Left lung (tissue), 4 donors: ENCODE measurements at regions not wholly inside any gene's neighbourhood (a gene's known extent, or its start where the extent isn't known, plus 50 kb on each side); places are given as distances from the start of the nearest gene placed in this dataset.

Experiments
- ATAC-seq: fragments of 200-7000 bp; cut with Tn5 transposase; one replicate; pipeline ENCODE4 v1.9.1; 2020; ENCODE audit warnings: moderate library complexity
- DNase-seq, 4 donors: peaks; one replicate each; pipeline ENCODE4 v3.0.0-alpha.2; 2013 to 2020
- H3K27ac ChIP-seq, 2 donors: fragments of 200-600 bp; sonication (generic) in 1 of 2; one replicate each; pipeline versions ENCODE4 v1.5.0 to v1.8.0; 2020 to 2021
- H3K27me3 ChIP-seq, 2 donors: fragments of 200-600 bp; sonication (generic) in 1 of 2; one replicate each; pipeline versions ENCODE4 v1.5.0 to v1.8.0; 2020 to 2021
- H3K36me3 ChIP-seq, 2 donors: fragments of 200-600 bp; sonication (generic) in 1 of 2; one replicate each; pipeline versions ENCODE4 v1.5.0 to v1.8.0; 2020 to 2021
- H3K4me1 ChIP-seq, 2 donors: fragments of 200-600 bp; one replicate each; pipeline ENCODE4 v1.8.0; 2021
- H3K4me3 ChIP-seq, 2 donors: fragments of 200-600 bp; sonication (generic) in 1 of 2; one replicate each; pipeline versions ENCODE4 v1.5.0 to v1.8.0; 2020 to 2021; ENCODE audit warnings: mild to moderate bottlenecking in 1 of 2
- H3K9me3 ChIP-seq, 2 donors: fragments of 200-600 bp; sonication (generic) in 1 of 2; one replicate each; pipeline versions ENCODE4 v1.5.0 to v1.8.0; 2020 to 2021
- intact Hi-C, 2 donors: fragments of 100-400 bp; cut with DNase I; formaldehyde crosslinking; loops; one replicate each; pipeline versions ENCODE4 v1.11.2 to v1.14.2; 2022
- TF ChIP-seq, protein P1 (sequence below), 2 donors: fragments of 200-600 bp; sonication (generic) in 1 of 2; IDR thresholded peaks; one replicate each; pipeline versions ENCODE4 v1.5.0 to v1.8.0; 2021; ENCODE audit warnings: antibody characterized with exemption in 2 of 2
- donor health status: DM: no; HTN: yes; CAD: no.
- donor health status: DM: no; HTN: no; CAD: no.

DNA sequence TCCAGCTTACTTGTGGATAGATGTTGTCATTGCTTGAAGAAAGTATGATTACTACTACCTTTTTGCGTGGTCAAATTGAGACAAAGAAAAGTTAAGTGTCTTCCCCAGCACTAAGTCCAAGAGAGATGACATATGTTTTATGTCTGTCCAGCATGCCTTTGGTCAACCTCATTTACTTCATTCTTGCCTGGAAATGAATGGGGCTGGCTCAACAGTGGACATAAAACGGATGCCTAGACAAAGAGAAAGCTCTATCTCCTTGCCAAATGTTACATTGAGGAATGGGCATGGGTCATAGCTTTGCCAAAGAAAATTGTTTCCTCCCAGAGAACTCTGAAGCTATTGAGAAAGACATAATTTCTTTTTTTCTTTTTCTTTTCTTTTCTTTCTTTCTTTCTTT lies 82.4 kb upstream of the PLPPR4 start:
- Histone ChIP-seq H3K36me3 (no peaks in the 10 kb centered on the region), H3K9me3 (no peaks in the 10 kb centered on the region), H3K27ac (no peak overlapping the region), H3K4me1 (no peaks in the 10 kb centered on the region), H3K4me3 (no peak overlapping the region), H3K27me3 (no peaks in the 10 kb centered on the region)
- DNase-seq (peak in 2 of 4 donors; percentile 33 to 39), ATAC-seq (peak; percentile 21)
- TF ChIP-seq, protein P1, sequence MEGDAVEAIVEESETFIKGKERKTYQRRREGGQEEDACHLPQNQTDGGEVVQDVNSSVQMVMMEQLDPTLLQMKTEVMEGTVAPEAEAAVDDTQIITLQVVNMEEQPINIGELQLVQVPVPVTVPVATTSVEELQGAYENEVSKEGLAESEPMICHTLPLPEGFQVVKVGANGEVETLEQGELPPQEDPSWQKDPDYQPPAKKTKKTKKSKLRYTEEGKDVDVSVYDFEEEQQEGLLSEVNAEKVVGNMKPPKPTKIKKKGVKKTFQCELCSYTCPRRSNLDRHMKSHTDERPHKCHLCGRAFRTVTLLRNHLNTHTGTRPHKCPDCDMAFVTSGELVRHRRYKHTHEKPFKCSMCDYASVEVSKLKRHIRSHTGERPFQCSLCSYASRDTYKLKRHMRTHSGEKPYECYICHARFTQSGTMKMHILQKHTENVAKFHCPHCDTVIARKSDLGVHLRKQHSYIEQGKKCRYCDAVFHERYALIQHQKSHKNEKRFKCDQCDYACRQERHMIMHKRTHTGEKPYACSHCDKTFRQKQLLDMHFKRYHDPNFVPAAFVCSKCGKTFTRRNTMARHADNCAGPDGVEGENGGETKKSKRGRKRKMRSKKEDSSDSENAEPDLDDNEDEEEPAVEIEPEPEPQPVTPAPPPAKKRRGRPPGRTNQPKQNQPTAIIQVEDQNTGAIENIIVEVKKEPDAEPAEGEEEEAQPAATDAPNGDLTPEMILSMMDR (IDR thresholded peaks at IDR 0.05) = no peak
- intact Hi-C loops = loop anchor here in 1 of 2 donors (10.0 kb wide), 1 partner anchor 293 kb away; no protein-coding TSS in a partner anchor

DNA sequence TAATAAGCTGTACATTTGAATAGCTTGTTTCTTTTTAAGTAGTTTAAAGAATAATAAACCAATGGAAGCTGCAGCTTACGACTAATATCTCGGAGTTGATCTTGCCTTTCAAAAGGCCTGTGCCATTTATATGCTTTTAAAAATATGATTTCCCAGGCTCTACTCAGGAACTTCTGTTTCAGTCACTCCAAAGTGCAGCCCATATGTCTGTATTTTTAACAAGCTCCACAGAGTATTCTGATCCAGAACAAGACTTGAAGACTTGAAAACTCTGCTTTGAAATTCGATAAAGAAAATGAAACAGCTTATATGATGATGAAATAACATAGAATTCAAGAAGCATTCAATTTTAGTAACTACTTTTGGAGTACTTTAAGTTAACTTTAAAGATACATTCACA lies 79.1 kb upstream of the PLPPR4 start:
- no peaks in the 10 kb centered on the region for H3K36me3 ChIP-seq
- H3K27ac ChIP-seq = no peak overlapping the region
- intact Hi-C loops = loop anchor here in 1 of 2 donors (10.0 kb wide), 1 partner anchor 290 kb away; no protein-coding TSS in a partner anchor
- no peak overlapping the region for H3K4me3 ChIP-seq
- TF ChIP-seq, protein P1 (IDR thresholded peaks at IDR 0.05) = no peak
- ATAC-seq = no peak
- no peaks in the 10 kb centered on the region for H3K9me3 ChIP-seq
- no peak for DNase-seq
- H3K27me3 ChIP-seq = no peaks in the 10 kb centered on the region
- H3K4me1 ChIP-seq = no peaks in the 10 kb centered on the region

DNA sequence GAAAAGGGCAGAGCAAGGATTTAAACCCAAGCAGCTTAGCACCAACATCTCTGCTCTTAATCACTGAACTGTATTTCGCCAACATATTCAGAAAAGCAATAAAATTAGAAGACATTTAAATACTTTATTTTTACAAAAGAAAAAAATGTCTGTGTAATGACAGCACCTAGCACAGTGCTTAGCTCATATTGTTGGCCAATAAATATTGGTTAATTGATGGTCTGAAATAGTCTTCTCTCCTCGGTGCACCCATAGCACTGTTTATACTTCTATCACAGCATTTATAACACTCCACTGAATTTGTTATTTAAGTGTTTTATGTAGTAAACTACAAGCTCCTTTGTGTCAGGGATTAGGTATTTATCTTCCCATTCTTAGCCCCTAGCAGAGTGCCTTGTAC lies 70.9 kb upstream of the PLPPR4 start:
- intact Hi-C loops = loop anchor here in 1 of 2 donors (10.0 kb wide), 1 partner anchor 511 kb away; no protein-coding TSS in a partner anchor
- Histone ChIP-seq H3K4me3 (no peak overlapping the region), H3K27me3 (no peaks in the 10 kb centered on the region), H3K9me3 (no peaks in the 10 kb centered on the region), H3K4me1 (no peaks in the 10 kb centered on the region), H3K27ac (no peak overlapping the region), H3K36me3 (no peaks in the 10 kb centered on the region)
- TF ChIP-seq, protein P1 (IDR thresholded peaks at IDR 0.05) = no peak
- ATAC-seq (no peak), DNase-seq (no peak)

DNA sequence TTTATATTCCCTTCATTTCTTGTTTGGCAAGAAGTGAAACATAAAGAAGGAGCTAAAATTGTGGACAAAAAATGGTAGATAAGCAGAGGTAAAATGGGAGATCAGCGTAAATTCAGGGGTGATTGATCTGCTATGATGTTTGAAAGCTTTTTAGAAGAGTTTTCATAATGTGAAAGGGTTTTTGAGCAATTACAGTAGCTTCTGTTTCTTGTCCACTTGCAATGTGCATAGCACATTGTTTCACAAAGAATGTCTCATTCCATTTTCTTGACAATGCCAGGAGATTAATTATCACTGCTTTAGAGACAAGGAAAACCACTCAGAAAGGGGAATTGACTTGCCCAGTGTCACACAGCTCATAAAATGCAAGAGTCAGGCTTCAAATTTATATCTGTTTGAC lies 65.9 kb upstream of the PLPPR4 start:
- Histone ChIP-seq H3K27me3 (no peaks in the 10 kb centered on the region), H3K4me1 (no peaks in the 10 kb centered on the region), H3K36me3 (no peaks in the 10 kb centered on the region), H3K4me3 (no peak overlapping the region), H3K9me3 (no peaks in the 10 kb centered on the region), H3K27ac (no peak overlapping the region)
- intact Hi-C loops = loop anchor here in 1 of 2 donors (10.0 kb wide), 1 partner anchor 506 kb away; no protein-coding TSS in a partner anchor
- TF ChIP-seq, protein P1 (IDR thresholded peaks at IDR 0.05) = no peak
- ATAC-seq (no peak), DNase-seq (no peak)

DNA sequence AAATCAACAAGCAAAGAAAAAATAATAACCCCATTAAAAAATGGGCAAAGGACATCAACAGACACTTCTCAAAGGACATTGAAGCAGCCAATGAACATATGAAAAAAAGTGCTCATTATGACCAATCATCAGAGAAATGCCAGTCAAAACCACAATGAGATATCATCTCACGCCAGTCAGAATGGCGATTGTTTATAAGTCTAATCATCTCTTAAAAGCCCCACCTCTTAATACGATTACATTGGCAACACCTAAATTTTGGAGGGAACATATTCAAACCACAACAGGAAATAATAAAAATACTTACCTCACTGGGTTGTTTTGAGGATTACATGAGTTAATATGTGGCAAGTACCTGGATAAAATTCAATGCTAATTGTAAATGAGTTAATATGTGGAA lies 57.1 kb upstream of the PLPPR4 start:
- H3K4me3 ChIP-seq = no peak overlapping the region
- H3K36me3 ChIP-seq = no peaks in the 10 kb centered on the region
- no peaks in the 10 kb centered on the region for H3K27me3 ChIP-seq
- no peak overlapping the region for H3K27ac ChIP-seq
- no peaks in the 10 kb centered on the region for H3K4me1 ChIP-seq
- DNase-seq (no peak), ATAC-seq (no peak)
- TF ChIP-seq, protein P1 (IDR thresholded peaks at IDR 0.05) = no peak
- intact Hi-C loops = no loop called here
- H3K9me3 ChIP-seq = no peaks in the 10 kb centered on the region
